H1 (cell line): ENCODE measurements at regions not wholly inside any gene's neighbourhood (a gene's known extent, or its start where the extent isn't known, plus 50 kb on each side); places are given as distances from the start of the nearest gene placed in this dataset.

Source experiments
- CTCF ChIA-PET: fragments of 300-600 bp; sonication (Branson Sonifier 250); formaldehyde crosslinking; loops from one replicate; lab custom pipeline; 2021; ENCODE audit not compliant: partially characterized antibody; lab: Charles Lee
- POLR2A ChIA-PET: fragments of 300-600 bp; sonication (Branson Sonifier 250); formaldehyde crosslinking; loops from one replicate; lab custom pipeline; 2021; ENCODE audit warnings: inconsistent platforms; ENCODE audit not compliant: partially characterized antibody; lab: Charles Lee
- DNase-seq, 2 experiments: peaks; one replicate each; pipeline versions ENCODE4 v3.0.0 to v3.0.0-alpha.2; 2010 to 2022; ENCODE audit warnings: low spot score in 2 of 2, low read depth in 1 of 2, mixed read lengths in 1 of 2
- FAIRE-seq: peaks from 2 replicates; lab custom pipeline; 2011; peaks lifted over from hg19 to GRCh38; lab: Jason Lieb, UNC
- H2AFZ ChIP-seq: 2 replicates; pipeline ENCODE4 v1.8.1; 2012; ENCODE audit warnings: low read length, inconsistent platforms
- H2AK5ac ChIP-seq: 2 replicates; pipeline ENCODE4 v1.6.1; 2013; ENCODE audit warnings: low read depth, low read length
- H2BK120ac ChIP-seq: replicated peaks from 2 replicates; pipeline ENCODE3; 2013; ENCODE audit warnings: low read depth, low read length, inconsistent platforms
- H2BK12ac ChIP-seq: 2 replicates; pipeline ENCODE4 v1.6.1; 2013; ENCODE audit warnings: low read depth, low read length
- H2BK15ac ChIP-seq: 2 replicates; pipeline ENCODE4 v1.6.1; 2013; ENCODE audit warnings: low read length
- H2BK20ac ChIP-seq: 2 replicates; pipeline ENCODE4 v1.6.1; 2013; ENCODE audit warnings: low read length
- H2BK5ac ChIP-seq: 2 replicates; pipeline ENCODE4 v1.6.1; 2013; ENCODE audit warnings: low read depth, low read length
- H3K14ac ChIP-seq: 2 replicates; pipeline ENCODE4 v1.6.1; 2013; ENCODE audit warnings: inconsistent platforms; ENCODE audit not compliant: insufficient read length
- H3K18ac ChIP-seq: 2 replicates; pipeline ENCODE4 v1.6.1; 2013; ENCODE audit warnings: low read length; ENCODE audit errors: extremely low read depth
- H3K23ac ChIP-seq: 2 replicates; pipeline ENCODE4 v1.6.1; 2013; ENCODE audit warnings: inconsistent platforms; ENCODE audit not compliant: insufficient read length
- H3K23me2 ChIP-seq: 2 replicates; pipeline ENCODE4 v1.6.1; 2013; ENCODE audit warnings: low read depth, low read length
- H3K27ac ChIP-seq: 2 replicates; pipeline ENCODE4 v1.6.1; 2011; ENCODE audit warnings: low read depth, low read length, inconsistent platforms
- H3K27me3 ChIP-seq, 4 experiments: replicated peaks in 1 of 4; 1 replicate in 1 of 4; 2 replicates in 3 of 4; pipeline versions ENCODE4 v1.6.1 to v1.8.1; 2011 to 2013; ENCODE audit warnings: low read length in 3 of 4, mild to moderate bottlenecking in 3 of 4, inconsistent platforms in 2 of 4, mixed read lengths in 2 of 4, moderate library complexity in 1 of 4; ENCODE audit not compliant: control insufficient read depth in 3 of 4, insufficient read depth in 3 of 4; ENCODE audit errors: extremely low read depth in 1 of 4
- H3K36me3 ChIP-seq, 4 experiments: 2 replicates each; pipeline versions ENCODE4 v1.6.1 to v1.8.1; 2011 to 2013; ENCODE audit warnings: mild to moderate bottlenecking in 4 of 4, low read length in 3 of 4, moderate library complexity in 2 of 4, control low read depth in 1 of 4, inconsistent platforms in 1 of 4; ENCODE audit not compliant: insufficient read depth in 4 of 4, control insufficient read depth in 2 of 4
- H3K4ac ChIP-seq: replicated peaks from 2 replicates; pipeline ENCODE3; 2013; ENCODE audit warnings: low read length, low read depth, mixed read lengths, inconsistent platforms; ENCODE audit not compliant: insufficient read length
- H3K4me1 ChIP-seq, 4 experiments: replicated peaks in 1 of 4; 1 replicate in 1 of 4; 2 replicates in 3 of 4; pipeline versions ENCODE4 v1.6.1 to v1.8.1; 2011 to 2013; ENCODE audit warnings: low read length in 3 of 4, inconsistent platforms in 2 of 4, mixed read lengths in 1 of 4; ENCODE audit not compliant: insufficient read depth in 4 of 4, control insufficient read depth in 3 of 4
- H3K4me2 ChIP-seq, 2 experiments: 2 replicates each; pipeline versions ENCODE4 v1.6.1 to v1.8.1; 2011 to 2013; ENCODE audit warnings: low read depth in 2 of 2, low read length in 2 of 2, control low read depth in 1 of 2, inconsistent platforms in 1 of 2, mild to moderate bottlenecking in 1 of 2; ENCODE audit not compliant: insufficient read depth in 1 of 2
- H3K4me3 ChIP-seq, 4 experiments: fragments of 200-600, 300-600 bp in 1 of 4; sonication (generic), shearing (Covaris generic), sonication (Bioruptor Twin) in 1 of 4; 2 replicates each; pipeline versions ENCODE4 v1.5.1 to v1.8.1; 2011 to 2016; ENCODE audit warnings: low read length in 4 of 4, low read depth in 3 of 4, control low read depth in 2 of 4, inconsistent platforms in 2 of 4, mild to moderate bottlenecking in 2 of 4, mixed read lengths in 1 of 4, moderate library complexity in 1 of 4; ENCODE audit not compliant: insufficient read depth in 2 of 4; ENCODE audit errors: extremely low read depth in 1 of 4
- H3K56ac ChIP-seq: replicated peaks from 2 replicates; pipeline ENCODE3; 2013; ENCODE audit warnings: low read depth, mild to moderate bottlenecking, mixed read lengths, low read length, inconsistent platforms; ENCODE audit not compliant: insufficient read length
- H3K79me1 ChIP-seq: 2 replicates; pipeline ENCODE4 v1.6.1; 2013; ENCODE audit warnings: low read depth, low read length, control low read depth
- H3K79me2 ChIP-seq, 2 experiments: 2 replicates each; pipeline versions ENCODE4 v1.6.1 to v1.8.1; 2012 to 2013; ENCODE audit warnings: low read length in 2 of 2, mild to moderate bottlenecking in 2 of 2, inconsistent platforms in 1 of 2; ENCODE audit not compliant: insufficient read depth in 2 of 2, control insufficient read depth in 1 of 2
- H3K9ac ChIP-seq, 4 experiments: replicated peaks in 1 of 4; 1 replicate in 1 of 4; 2 replicates in 3 of 4; pipeline versions ENCODE4 v1.6.1 to v1.8.1; 2011 to 2013; ENCODE audit warnings: low read depth in 3 of 4, low read length in 3 of 4, control low read depth in 2 of 4, mild to moderate bottlenecking in 2 of 4, moderate library complexity in 2 of 4, inconsistent platforms in 1 of 4; ENCODE audit errors: extremely low read depth in 1 of 4
- H3K9me3 ChIP-seq, 2 experiments: 2 replicates each; pipeline versions ENCODE4 v1.6.1 to v1.8.1; 2012 to 2013; ENCODE audit warnings: mild to moderate bottlenecking in 2 of 2, moderate library complexity in 2 of 2, control low read depth in 1 of 2, inconsistent platforms in 1 of 2, low read depth in 1 of 2, low read length in 1 of 2, mixed read lengths in 1 of 2; ENCODE audit not compliant: insufficient read depth in 2 of 2
- H4K20me1 ChIP-seq, 2 experiments: replicated peaks in 1 of 2; 2 replicates each; pipeline versions ENCODE3 to v1.8.1; 2011 to 2013; ENCODE audit warnings: inconsistent platforms in 2 of 2, low read length in 2 of 2, mild to moderate bottlenecking in 1 of 2; ENCODE audit not compliant: insufficient read depth in 2 of 2, control insufficient read depth in 1 of 2
- H4K5ac ChIP-seq: 2 replicates; pipeline ENCODE4 v1.6.1; 2013; ENCODE audit warnings: low read length, low read depth, mixed read lengths, inconsistent platforms; ENCODE audit not compliant: insufficient read length
- H4K8ac ChIP-seq: 2 replicates; pipeline ENCODE4 v1.8.0; 2013; ENCODE audit warnings: mild to moderate bottlenecking, moderate library complexity, low read length, inconsistent platforms; ENCODE audit not compliant: insufficient read depth; ENCODE audit errors: extremely low read depth
- H4K91ac ChIP-seq: replicated peaks from 2 replicates; pipeline ENCODE3; 2013; ENCODE audit warnings: low read length, mixed read lengths, inconsistent platforms; ENCODE audit not compliant: insufficient read length
- ATF3 ChIP-seq: IDR thresholded peaks from 2 replicates; pipeline ENCODE4 v1.6.1; 2011; ENCODE audit warnings: low read depth, mild to moderate bottlenecking, low read length; ENCODE audit not compliant: insufficient read depth
- CBX5 ChIP-seq: fragments of 300-800, 300-1000 bp; sonication (generic); IDR thresholded peaks from 2 replicates; pipeline ENCODE4 v1.7.1; 2016; ENCODE audit warnings: antibody characterized with exemption, low read length, low read depth
- WGBS, 2 experiments: shearing (Covaris generic) in 1 of 2; methylation state at CpG; one replicate each; pipeline versions ENCODE4 v1.1.6 to v1.1.7; 2013 to 2015; ENCODE audit warnings: low lambda C conversion rate in 2 of 2, mixed read lengths in 2 of 2, inconsistent platforms in 1 of 2, low coverage in 1 of 2, missing lambda C conversion rate in 1 of 2; ENCODE audit not compliant: insufficient replicate concordance in 2 of 2, insufficient coverage in 1 of 2, insufficient read length in 1 of 2; ENCODE audit errors: extremely low coverage in 1 of 2, missing lambda C conversion rate in 1 of 2; 5-methylcytosine and 5-hydroxymethylcytosine counted together

GRCh38 chr13:80824229-80824628 lies 483.3 kb upstream of the SPRY2 start:
- TF ChIP-seq CBX5 (no peak), ATF3 (no peak)
- H3K79me1 ChIP-seq = no peaks in the 10 kb centered on the region
- H3K56ac ChIP-seq = no peak overlapping the region
- H3K9me3 ChIP-seq = peaks cover 0 to 2% of the 10 kb centered on the region in 2 experiments; a peak in 2 of 4 replicates
- ChIA-PET POLR2A (no interaction called here), CTCF (no interaction called here)
- WGBS, 2 experiments = 85% methylated on average over 1 of the region's 1 CpG; no CpG with 5 or more reads in 1 of the 2 experiments
- H3K4ac ChIP-seq = no peak overlapping the region
- no peaks in the 10 kb centered on the region for H3K79me2 ChIP-seq
- no peak overlapping the region for H2BK12ac ChIP-seq
- no peaks in the 10 kb centered on the region for H3K36me3 ChIP-seq
- no peak overlapping the region for H4K91ac ChIP-seq
- no peak overlapping the region for H2BK20ac ChIP-seq
- no peak overlapping the region for H2AFZ ChIP-seq
- H3K4me3 ChIP-seq = no peak overlapping the region
- no peak overlapping the region for H3K14ac ChIP-seq
- no peak overlapping the region for H3K4me2 ChIP-seq
- no peak overlapping the region for H3K23ac ChIP-seq
- no peak for FAIRE-seq
- no peaks in the 10 kb centered on the region for H3K27me3 ChIP-seq
- H3K4me1 ChIP-seq = no peaks in the 10 kb centered on the region
- H3K18ac ChIP-seq = no peak overlapping the region
- no peak overlapping the region for H3K9ac ChIP-seq
- no peak overlapping the region for H4K8ac ChIP-seq
- DNase-seq = no peak
- no peak overlapping the region for H2BK5ac ChIP-seq
- no peak overlapping the region for H3K27ac ChIP-seq
- no peak overlapping the region for H2BK15ac ChIP-seq
- no peaks in the 10 kb centered on the region for H3K23me2 ChIP-seq
- no peaks in the 10 kb centered on the region for H4K20me1 ChIP-seq
- no peak overlapping the region for H4K5ac ChIP-seq
- H2BK120ac ChIP-seq = no peak overlapping the region
- H2AK5ac ChIP-seq = no peak overlapping the region
